ENCODE measurements at regions not wholly inside any gene's neighbourhood (a gene's known extent, or its start where the extent isn't known, plus 50 kb on each side); places are given as distances from the start of the nearest gene placed in this dataset.
"Not testable (repeated sequence)": the region's sequence is repeated elsewhere in the genome, so short reads cannot be mapped to it uniquely, and the experiment has no call there.

DNA sequence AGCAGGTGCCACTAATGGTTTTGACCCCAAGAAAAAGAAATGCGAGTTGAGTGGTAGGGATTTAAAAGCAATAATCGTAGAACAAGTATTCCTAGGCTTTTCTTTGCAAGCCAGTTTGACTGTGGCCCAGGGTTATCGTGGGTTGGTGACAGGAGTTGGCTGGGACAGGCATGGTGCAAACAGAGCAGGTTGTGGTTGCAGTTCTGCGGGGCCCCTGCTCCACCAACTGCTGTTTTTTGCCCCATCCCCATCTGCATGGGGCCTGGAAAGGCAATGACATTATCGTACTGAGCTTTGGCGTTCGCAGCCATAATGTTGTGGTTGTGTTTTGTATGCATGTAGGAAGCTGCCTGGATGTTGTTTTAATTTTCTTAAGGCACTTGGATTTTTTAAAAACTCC, 274.0 kb downstream of the TSN start:
- no peak for ATAC-seq
- no peak for DNase-seq
- Mint-ChIP-seq H3K27me3 (peaks cover 9% of the 10 kb centered on the region), H3K4me1 (peaks cover 7% of the 10 kb centered on the region), H3K4me3 (no peak overlapping the region), H3K27ac (no peak overlapping the region), H3K36me3 (no peaks in the 10 kb centered on the region), H3K9me3 (ENCODE audit: low read depth) (no peaks in the 10 kb centered on the region)
- CTCF ChIA-PET = no interaction called here

DNA sequence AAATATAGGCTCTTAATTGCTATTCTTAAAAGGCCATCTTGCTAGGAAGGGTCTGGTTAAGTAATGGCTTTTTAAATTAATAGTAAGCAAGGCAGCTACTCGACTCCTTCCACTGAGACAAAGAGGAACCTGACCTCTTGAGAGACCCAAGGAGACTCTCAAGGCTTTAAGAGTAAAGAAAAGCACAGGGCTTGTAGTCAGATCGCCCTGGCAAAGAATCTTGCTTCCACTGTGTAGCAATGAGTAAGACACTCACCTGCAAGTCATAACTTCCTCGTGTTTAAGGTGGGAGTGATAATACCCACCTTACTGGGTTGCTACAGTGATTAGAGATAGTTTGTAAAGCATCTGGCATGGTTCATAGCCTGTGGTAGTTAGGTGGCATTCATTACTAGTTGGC, 274.5 kb downstream of the TSN start:
- Mint-ChIP-seq H3K27ac (no peak overlapping the region), H3K4me3 (no peak overlapping the region), H3K4me1 (peaks cover 7% of the 10 kb centered on the region), H3K9me3 (ENCODE audit: low read depth) (no peaks in the 10 kb centered on the region), H3K36me3 (no peaks in the 10 kb centered on the region), H3K27me3 (peaks cover 11% of the 10 kb centered on the region)
- ATAC-seq (no peak), DNase-seq (no peak)
- CTCF ChIA-PET = no interaction called here

DNA sequence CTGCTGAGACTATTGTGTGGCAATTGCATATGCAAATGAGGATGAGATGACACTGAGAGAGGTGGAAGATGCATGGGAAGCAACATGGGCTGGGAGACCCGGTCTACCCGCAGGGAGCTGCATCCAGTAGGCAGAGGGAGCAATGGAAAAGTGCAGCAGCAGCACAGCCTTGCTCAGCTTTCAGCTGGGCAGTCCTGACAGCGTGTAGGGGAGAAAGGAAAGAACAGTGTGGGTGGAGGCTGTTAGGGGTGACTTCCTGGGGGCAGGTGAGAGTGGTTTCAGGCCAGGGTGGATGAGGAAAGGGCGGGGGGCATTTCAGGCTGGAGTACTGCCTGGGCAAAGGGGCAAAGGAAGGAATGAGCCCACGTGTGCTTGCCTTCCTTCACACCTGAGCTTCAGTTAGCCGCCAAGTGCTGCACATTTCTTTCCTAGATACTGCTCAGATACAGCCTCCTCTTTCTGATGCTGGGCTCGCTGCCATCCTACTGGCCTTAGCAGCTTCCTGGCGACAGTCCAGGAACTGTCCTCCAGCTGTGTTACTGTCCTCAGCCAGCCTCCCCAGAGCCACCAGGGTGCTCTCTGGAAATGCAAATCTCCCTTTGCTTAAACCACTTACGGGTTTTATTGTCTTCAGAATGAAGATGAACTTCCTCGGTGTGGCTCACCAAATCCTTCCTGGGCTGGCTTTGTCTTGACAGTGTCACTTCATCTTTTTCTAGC, 276.3 kb downstream of the TSN start:
- Mint-ChIP-seq H3K9me3 (ENCODE audit: low read depth) (no peaks in the 10 kb centered on the region), H3K4me3 (no peak overlapping the region), H3K27me3 (peaks cover 14% of the 10 kb centered on the region), H3K4me1 (peaks cover 7% of the 10 kb centered on the region), H3K27ac (no peak overlapping the region), H3K36me3 (no peaks in the 10 kb centered on the region)
- CTCF ChIA-PET = no interaction called here
- DNase-seq (no peak), ATAC-seq (no peak)

DNA sequence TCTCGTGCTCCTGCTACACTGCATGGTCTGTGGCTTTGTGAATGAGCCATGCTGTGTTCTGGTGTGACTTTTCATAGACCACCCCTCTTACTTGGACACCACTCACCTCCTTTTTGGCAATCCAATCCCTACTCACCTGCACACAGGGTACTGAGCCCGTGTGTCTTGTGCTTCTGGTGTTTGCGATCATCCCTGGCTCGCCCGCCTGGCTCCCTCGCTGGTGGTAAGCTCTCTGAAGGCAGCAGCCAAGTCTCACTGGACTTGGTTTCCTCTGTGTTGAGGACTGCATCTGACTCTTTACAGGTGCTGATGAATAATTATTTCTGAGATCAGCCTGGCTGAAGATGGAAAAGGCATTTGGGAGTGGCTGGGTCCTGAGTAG, 276.8 kb downstream of the TSN start:
- no peaks in the 10 kb centered on the region for H3K36me3 Mint-ChIP-seq
- peaks cover 14% of the 10 kb centered on the region for H3K27me3 Mint-ChIP-seq
- CTCF ChIA-PET = no interaction called here
- ATAC-seq (no peak), DNase-seq (no peak)
- H3K4me1 Mint-ChIP-seq = peaks cover 7% of the 10 kb centered on the region
- no peaks in the 10 kb centered on the region for H3K9me3 Mint-ChIP-seq (ENCODE audit: low read depth)
- no peak overlapping the region for H3K27ac Mint-ChIP-seq
- no peak overlapping the region for H3K4me3 Mint-ChIP-seq

DNA sequence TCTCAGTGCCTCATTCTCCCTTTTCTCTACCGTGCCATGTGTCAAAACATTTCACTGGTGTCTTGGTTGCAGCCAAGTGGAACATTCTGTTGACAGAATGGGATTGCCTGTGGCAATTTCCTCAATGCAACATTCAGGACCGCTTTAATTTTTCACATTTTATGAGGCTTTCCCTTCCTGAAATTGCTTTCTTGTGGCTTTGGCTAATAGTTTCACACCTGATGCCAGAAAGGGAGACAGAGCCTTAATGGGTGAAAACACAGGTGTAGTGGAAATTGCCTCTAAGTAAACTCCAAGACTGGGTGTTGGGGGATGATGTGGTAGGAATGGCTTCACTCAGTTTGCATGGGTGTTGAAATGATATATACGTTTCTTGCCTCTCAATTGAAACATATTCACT, 278.3 kb downstream of the TSN start:
- no peak overlapping the region for H3K4me3 Mint-ChIP-seq
- no peak overlapping the region for H3K27ac Mint-ChIP-seq
- DNase-seq = no peak
- H3K36me3 Mint-ChIP-seq = no peaks in the 10 kb centered on the region
- peaks cover 7% of the 10 kb centered on the region for H3K4me1 Mint-ChIP-seq
- H3K27me3 Mint-ChIP-seq = peaks cover 14% of the 10 kb centered on the region
- CTCF ChIA-PET = no interaction called here
- no peaks in the 10 kb centered on the region for H3K9me3 Mint-ChIP-seq (ENCODE audit: low read depth)
- ATAC-seq = no peak

DNA sequence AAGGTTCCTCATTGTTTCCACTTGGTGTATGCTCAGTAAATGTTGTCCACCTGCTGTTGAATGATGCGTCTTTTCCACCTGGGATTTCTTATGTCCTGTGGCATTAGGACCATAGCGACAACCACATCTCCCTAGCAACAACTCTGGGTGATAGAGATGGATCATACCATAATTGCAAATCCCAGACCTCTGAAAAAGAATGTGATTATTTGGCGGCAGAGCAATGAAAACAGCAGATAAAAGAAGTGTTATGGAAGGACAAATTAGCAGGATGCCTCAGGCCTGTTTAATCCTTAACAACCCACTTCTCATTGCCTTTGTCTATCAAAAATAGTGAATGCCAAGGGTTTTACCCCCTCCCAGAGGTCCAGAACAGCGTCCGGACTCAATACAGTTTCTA, 278.9 kb downstream of the TSN start:
- Mint-ChIP-seq H3K27ac (no peak overlapping the region), H3K4me1 (peaks cover 7% of the 10 kb centered on the region), H3K9me3 (ENCODE audit: low read depth) (no peaks in the 10 kb centered on the region), H3K4me3 (no peak overlapping the region), H3K27me3 (peaks cover 14% of the 10 kb centered on the region), H3K36me3 (no peaks in the 10 kb centered on the region)
- ATAC-seq (no peak), DNase-seq (no peak)
- CTCF ChIA-PET = no interaction called here

DNA sequence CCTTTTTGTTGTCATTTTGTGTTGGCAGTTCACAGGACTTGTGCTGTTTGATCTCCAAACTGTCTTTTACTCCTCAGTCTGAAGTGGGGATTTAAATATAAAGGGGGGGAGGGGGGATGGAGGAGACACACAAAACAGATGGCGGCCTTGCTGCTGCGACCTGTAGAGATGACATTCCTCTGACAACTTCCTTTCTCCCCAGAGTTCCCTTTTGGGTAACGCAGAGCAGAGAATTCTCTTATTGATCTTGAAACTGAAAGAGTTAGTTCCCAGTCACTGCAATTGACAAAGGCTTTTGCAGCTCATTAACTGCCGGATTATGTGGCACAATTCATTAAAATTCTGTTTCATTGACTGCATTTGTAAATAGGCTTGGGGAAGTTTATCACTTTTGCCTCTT, 279.3 kb downstream of the TSN start:
- peaks cover 7% of the 10 kb centered on the region for H3K4me1 Mint-ChIP-seq
- no peak for DNase-seq
- CTCF ChIA-PET = no interaction called here

DNA sequence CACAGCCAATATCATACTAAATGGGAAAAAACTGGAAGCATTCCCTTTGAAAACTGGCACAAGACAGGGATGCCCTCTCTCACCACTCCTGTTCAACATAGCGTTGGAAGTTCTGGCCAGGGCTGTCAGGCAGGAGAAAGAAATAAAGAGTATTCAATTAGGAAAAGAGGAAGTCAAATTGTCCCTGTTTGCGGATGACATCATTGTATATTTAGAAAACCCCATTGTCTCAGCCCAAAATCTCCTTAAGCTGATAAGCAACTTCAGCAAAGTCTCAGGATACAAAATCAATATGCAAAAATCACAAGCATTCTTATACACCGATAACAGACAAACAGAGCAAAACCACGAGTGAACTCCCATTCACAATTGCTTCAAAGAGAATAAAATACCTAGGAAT, 283.4 kb downstream of the TSN start:
- H3K4me3 Mint-ChIP-seq; H3K27ac Mint-ChIP-seq; H3K9me3 Mint-ChIP-seq (ENCODE audit: low read depth); DNase-seq; ATAC-seq; H3K4me1 Mint-ChIP-seq; H3K36me3 Mint-ChIP-seq; H3K27me3 Mint-ChIP-seq; CTCF ChIA-PET: not testable (repeated sequence)

More for the DNA sequence above, 279.3 kb downstream of the TSN start:
- Mint-ChIP-seq H3K27me3 (peaks cover 14% of the 10 kb centered on the region), H3K9me3 (ENCODE audit: low read depth) (no peaks in the 10 kb centered on the region), H3K4me3 (no peak overlapping the region), H3K27ac (no peak overlapping the region), H3K36me3 (no peaks in the 10 kb centered on the region)
- ATAC-seq = no peak

DNA sequence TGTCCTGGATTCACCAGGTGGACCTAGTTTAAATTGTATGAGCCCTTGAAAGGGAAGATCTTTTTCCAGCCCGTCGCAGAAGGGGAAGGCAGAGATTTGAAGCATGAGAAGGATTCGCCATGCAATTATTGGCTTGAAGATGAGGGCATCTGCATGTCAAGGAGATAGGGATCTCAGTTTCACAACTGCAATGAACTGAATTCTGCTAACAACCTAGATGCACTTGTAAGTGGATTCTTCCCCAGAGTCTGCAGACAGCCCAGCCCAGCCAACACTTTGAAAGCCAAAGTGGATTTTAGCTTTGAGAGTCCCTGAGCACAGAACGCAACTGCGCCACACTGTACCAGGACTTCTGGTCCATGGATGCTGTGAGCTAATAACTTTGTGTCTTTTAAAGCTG, 286.0 kb downstream of the TSN start:
- H3K27ac Mint-ChIP-seq = no peak overlapping the region
- CTCF ChIA-PET = no interaction called here
- no peaks in the 10 kb centered on the region for H3K27me3 Mint-ChIP-seq
- no peaks in the 10 kb centered on the region for H3K9me3 Mint-ChIP-seq (ENCODE audit: low read depth)
- H3K36me3 Mint-ChIP-seq = no peaks in the 10 kb centered on the region
- DNase-seq (no peak), ATAC-seq (no peak)
- H3K4me1 Mint-ChIP-seq = no peaks in the 10 kb centered on the region
- no peak overlapping the region for H3K4me3 Mint-ChIP-seq

DNA sequence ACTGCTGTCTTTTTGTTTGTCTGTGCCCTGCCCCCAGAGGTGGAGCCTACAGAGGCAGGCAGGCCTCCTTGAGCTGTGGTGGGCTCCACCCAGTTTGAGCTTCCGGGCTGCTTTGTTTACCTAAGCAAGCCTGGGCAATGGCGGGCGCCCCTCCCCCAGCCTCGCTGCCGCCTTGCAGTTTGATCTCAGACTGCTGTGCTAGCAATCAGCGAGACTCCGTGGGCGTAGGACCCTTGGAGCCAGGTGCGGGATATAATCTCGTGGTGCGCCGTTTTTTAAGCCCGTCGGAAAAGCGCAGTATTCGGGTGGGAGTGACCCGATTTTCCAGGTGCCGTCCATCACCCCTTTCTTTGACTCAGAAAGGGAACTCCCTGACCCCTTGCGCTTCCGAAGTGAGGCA, 296.2 kb downstream of the TSN start:
- H3K27me3 Mint-ChIP-seq; H3K4me1 Mint-ChIP-seq; H3K36me3 Mint-ChIP-seq; DNase-seq; CTCF ChIA-PET; H3K4me3 Mint-ChIP-seq; ATAC-seq; H3K9me3 Mint-ChIP-seq (ENCODE audit: low read depth); H3K27ac Mint-ChIP-seq: not testable (repeated sequence)

DNA sequence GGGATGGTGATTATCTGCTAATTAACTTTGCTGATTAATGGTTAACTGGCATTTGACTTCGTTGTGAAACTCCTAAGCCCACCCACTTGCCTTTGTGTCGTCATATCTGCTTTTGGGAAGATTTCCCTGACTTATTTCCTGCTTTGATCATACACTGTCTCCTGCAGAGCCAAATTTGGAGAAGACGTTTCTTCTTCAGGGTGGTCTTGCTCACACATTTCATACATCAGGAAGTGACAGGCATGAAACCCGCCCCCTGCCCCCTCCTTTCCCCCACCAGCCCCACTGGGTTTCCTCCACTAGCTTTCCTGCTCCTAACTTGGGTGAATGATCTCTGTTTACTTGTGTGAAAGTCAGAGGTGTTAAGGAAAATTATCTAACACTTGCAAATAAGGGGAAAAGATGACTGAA, 300.1 kb downstream of the TSN start:
- CTCF ChIA-PET = no interaction called here
- Mint-ChIP-seq H3K4me1 (no peaks in the 10 kb centered on the region), H3K4me3 (no peak overlapping the region), H3K9me3 (ENCODE audit: low read depth) (no peaks in the 10 kb centered on the region), H3K27me3 (no peaks in the 10 kb centered on the region), H3K27ac (no peak overlapping the region), H3K36me3 (no peaks in the 10 kb centered on the region)
- ATAC-seq (no peak), DNase-seq (no peak)

DNA sequence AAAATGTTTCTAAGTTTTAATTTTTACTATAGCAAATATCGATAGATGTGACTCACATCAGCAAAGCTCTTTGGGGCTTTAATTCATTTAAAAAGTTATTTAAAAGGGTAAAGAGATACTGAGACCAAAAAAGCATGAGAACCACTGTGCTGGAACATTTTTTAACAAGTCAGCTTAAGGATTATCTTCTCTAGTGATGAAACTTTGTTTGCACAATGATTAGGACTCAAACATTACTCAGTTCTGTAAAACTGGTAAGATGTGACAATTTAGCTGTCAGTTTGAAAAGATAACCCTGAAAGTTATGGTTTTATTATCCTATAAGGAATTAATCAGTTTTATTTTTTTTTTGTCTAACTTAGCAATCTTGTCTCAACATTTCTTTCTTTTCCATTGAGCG, 301.4 kb downstream of the TSN start:
- ATAC-seq = no peak
- no peak overlapping the region for H3K4me3 Mint-ChIP-seq
- H3K27ac Mint-ChIP-seq = no peak overlapping the region
- H3K9me3 Mint-ChIP-seq (ENCODE audit: low read depth) = no peaks in the 10 kb centered on the region
- CTCF ChIA-PET = no interaction called here
- H3K36me3 Mint-ChIP-seq = no peaks in the 10 kb centered on the region
- no peaks in the 10 kb centered on the region for H3K27me3 Mint-ChIP-seq
- no peaks in the 10 kb centered on the region for H3K4me1 Mint-ChIP-seq
- DNase-seq = no peak

DNA sequence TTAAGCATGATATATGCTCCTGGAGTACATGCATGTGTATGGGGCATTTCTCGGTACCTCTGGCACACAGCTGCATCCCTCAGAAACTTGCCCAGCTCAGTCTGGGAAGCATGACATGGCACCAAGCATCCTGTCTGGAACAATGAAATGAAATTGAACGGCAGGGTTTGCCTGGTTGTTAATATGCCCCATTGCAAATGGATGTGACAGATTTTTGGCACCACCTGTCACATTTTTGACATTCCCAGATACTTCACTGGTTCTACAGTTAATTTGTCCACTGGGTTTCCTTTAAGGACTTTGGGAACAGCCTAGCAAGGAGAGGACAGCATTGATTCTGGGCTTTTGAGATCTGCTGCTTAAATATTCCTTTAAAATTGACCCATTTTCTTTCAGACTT, 305.8 kb downstream of the TSN start:
- no peak overlapping the region for H3K27ac Mint-ChIP-seq
- ATAC-seq = no peak
- CTCF ChIA-PET = no interaction called here

DNA sequence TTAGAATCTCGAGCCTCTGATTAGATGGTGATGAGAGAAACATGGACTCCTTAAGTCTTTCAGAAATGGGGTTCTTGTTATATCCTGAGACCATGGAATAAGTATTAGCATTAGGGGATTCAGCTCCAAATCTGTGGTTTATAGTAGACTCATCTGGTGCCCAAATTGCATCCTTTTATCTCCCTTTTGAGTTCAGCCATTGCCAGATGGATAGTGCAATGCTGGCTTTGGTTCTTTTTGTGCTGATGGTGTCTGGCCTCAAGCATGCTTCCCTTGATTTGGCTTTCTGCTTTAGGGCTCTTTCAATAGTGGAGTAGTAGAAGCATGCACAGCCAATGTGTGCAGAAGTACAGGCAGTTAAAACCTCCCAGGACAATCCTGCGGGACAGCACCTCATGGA, 306.4 kb downstream of the TSN start:
- H3K4me1 Mint-ChIP-seq = no peaks in the 10 kb centered on the region
- H3K27me3 Mint-ChIP-seq = no peaks in the 10 kb centered on the region
- no peak for ATAC-seq

More for the DNA sequence above, 305.8 kb downstream of the TSN start:
- H3K27me3 Mint-ChIP-seq = no peaks in the 10 kb centered on the region
- no peak overlapping the region for H3K4me3 Mint-ChIP-seq
- H3K9me3 Mint-ChIP-seq (ENCODE audit: low read depth) = no peaks in the 10 kb centered on the region
- no peak for DNase-seq
- no peaks in the 10 kb centered on the region for H3K4me1 Mint-ChIP-seq
- no peaks in the 10 kb centered on the region for H3K36me3 Mint-ChIP-seq

DNA sequence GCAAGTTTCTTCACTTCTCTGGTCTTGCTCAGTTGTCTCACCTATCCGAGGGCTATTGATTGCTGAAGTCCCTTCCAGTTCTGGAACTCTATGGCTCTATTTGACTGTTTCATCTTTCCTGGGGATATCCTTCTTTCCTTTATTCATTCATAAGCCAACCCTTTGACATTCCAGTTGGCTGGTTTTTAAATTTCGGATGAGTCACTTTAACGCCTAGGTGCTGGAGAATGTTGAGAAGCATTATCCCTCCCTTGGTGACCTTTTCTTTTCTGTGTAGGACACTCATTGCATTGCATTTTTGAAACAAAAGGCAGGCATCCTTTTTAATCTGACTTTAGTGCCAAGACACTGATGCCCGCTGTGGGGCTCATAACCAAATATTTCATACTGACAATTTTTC, 307.1 kb downstream of the TSN start:
- H3K4me1 Mint-ChIP-seq = no peaks in the 10 kb centered on the region
- no peak overlapping the region for H3K27ac Mint-ChIP-seq
- DNase-seq = no peak
- H3K9me3 Mint-ChIP-seq (ENCODE audit: low read depth) = no peaks in the 10 kb centered on the region
- no peak for ATAC-seq
- no peaks in the 10 kb centered on the region for H3K36me3 Mint-ChIP-seq
- CTCF ChIA-PET = no interaction called here
- H3K4me3 Mint-ChIP-seq = no peak overlapping the region
- H3K27me3 Mint-ChIP-seq = no peaks in the 10 kb centered on the region

More for the DNA sequence above, 306.4 kb downstream of the TSN start:
- CTCF ChIA-PET = no interaction called here
- no peaks in the 10 kb centered on the region for H3K36me3 Mint-ChIP-seq
- no peak overlapping the region for H3K27ac Mint-ChIP-seq
- no peak overlapping the region for H3K4me3 Mint-ChIP-seq
- DNase-seq = no peak
- H3K9me3 Mint-ChIP-seq (ENCODE audit: low read depth) = no peaks in the 10 kb centered on the region
